ENCODE measurements at regions not wholly inside any gene's neighbourhood (a gene's known extent, or its start where the extent isn't known, plus 50 kb on each side); places are given as distances from the start of the nearest gene placed in this dataset.
A peak's percentile ranks its signal among the peaks of the same experiment; 100 is the strongest.
"Not testable (repeated sequence)": the region's sequence is repeated elsewhere in the genome, so short reads cannot be mapped to it uniquely, and the experiment has no call there.

DNA sequence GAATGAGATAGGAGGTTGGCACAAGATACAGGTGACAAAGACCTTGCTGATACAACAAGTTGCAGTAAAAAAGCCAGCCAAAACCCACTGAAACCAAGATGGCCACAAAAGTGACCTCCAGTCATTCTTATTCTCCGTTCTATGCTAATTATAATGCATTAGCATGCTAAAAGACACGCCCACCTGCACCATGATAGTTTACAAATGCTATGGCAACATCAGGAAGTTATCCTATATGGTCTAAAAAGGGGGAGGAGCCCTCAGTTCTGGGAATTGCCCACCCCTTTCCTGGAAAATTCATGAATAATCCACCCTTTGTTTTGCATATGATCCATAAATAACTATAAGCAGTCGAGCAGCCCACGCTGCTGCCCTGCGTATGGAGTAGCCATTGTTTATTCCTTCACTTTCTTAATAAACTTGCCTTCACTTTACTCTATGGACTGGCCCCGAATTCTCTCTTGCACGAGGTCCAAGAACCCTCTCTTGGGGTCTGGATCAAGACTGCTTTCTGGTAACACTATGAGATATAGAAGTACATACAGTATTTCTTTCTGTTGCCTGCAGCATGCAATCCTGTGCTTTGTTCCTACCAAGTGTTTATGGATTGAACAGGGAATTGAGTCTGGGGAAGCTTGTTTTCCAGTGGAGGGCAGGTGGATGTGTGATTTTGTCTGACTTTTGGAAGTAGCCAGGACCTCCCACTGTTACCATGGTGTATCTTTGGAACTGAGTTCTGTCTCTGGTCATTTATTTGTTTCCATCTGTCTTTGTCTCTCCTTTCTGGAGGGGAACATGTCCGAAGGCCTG, 72.0 kb upstream of the TGM3 start:
- no peaks in the 10 kb centered on the region for H3K36me3 ChIP-seq
- intact Hi-C loops (cut with DNase I; ENCODE audit: low total_unique reads): no loop called here
- peaks cover 0 to 21% (median 3%) of the 10 kb centered on the region in 6 donors for H3K4me1 ChIP-seq
- peaks cover 4 to 16% (median 9%) of the 10 kb centered on the region in 8 donors for H3K9me3 ChIP-seq
- WGBS, 5 donors: 79 to 88% (median 87%) methylated on average over 8 of the region's 8 CpGs
- no peak overlapping the region for H3K4me3 ChIP-seq
- H3K27ac ChIP-seq: peak overlapping the region in 5 of 8 donors; percentile 60 to 81 (median 76)
- no peak for TF ChIP-seq POLR2AphosphoS5 (IDR thresholded peaks at IDR 0.05)
- no peak for TF ChIP-seq POLR2A (IDR thresholded peaks at IDR 0.05)
- TF ChIP-seq, protein P1, sequence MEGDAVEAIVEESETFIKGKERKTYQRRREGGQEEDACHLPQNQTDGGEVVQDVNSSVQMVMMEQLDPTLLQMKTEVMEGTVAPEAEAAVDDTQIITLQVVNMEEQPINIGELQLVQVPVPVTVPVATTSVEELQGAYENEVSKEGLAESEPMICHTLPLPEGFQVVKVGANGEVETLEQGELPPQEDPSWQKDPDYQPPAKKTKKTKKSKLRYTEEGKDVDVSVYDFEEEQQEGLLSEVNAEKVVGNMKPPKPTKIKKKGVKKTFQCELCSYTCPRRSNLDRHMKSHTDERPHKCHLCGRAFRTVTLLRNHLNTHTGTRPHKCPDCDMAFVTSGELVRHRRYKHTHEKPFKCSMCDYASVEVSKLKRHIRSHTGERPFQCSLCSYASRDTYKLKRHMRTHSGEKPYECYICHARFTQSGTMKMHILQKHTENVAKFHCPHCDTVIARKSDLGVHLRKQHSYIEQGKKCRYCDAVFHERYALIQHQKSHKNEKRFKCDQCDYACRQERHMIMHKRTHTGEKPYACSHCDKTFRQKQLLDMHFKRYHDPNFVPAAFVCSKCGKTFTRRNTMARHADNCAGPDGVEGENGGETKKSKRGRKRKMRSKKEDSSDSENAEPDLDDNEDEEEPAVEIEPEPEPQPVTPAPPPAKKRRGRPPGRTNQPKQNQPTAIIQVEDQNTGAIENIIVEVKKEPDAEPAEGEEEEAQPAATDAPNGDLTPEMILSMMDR (IDR thresholded peaks at IDR 0.05 in 8 of 11, conservative IDR thresholded peaks at IDR 0.05 in 3 of 11): no peak
- DNase-seq: no peak
- no peaks in the 10 kb centered on the region for H3K27me3 ChIP-seq (replicated peaks in 1 of 7)

DNA sequence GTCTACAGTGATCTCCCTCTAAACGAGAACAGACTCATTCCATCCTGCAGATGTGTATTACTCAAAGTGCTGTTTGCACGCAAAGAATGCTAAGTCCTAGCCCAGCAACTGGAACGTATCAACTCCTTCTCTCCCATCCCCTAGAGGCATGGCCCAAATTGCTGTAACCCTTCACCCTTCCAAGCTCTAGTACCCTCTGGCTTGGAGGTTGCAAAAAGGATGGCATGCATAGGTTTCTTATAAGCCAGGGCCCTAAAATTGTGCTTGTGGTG, 71.5 kb upstream of the TGM3 start:
- Histone ChIP-seq H3K4me3 (no peak overlapping the region), H3K36me3 (no peaks in the 10 kb centered on the region), H3K27ac (no peak overlapping the region), H3K27me3 (replicated peaks in 1 of 7) (no peaks in the 10 kb centered on the region), H3K4me1 (peaks cover 0 to 21% (median 0%) of the 10 kb centered on the region in 6 donors), H3K9me3 (peaks cover 3 to 13% (median 8%) of the 10 kb centered on the region in 8 donors)
- intact Hi-C loops (cut with DNase I; ENCODE audit: low total_unique reads): no loop called here
- 56 to 90% (median 88%) methylated on average over 3 of the region's 3 CpGs for WGBS, 5 donors
- DNase-seq: no peak
- TF ChIP-seq POLR2A (IDR thresholded peaks at IDR 0.05) (no peak), POLR2AphosphoS5 (IDR thresholded peaks at IDR 0.05) (no peak)
- TF ChIP-seq, protein P1 (IDR thresholded peaks at IDR 0.05 in 8 of 11, conservative IDR thresholded peaks at IDR 0.05 in 3 of 11): no peak

DNA sequence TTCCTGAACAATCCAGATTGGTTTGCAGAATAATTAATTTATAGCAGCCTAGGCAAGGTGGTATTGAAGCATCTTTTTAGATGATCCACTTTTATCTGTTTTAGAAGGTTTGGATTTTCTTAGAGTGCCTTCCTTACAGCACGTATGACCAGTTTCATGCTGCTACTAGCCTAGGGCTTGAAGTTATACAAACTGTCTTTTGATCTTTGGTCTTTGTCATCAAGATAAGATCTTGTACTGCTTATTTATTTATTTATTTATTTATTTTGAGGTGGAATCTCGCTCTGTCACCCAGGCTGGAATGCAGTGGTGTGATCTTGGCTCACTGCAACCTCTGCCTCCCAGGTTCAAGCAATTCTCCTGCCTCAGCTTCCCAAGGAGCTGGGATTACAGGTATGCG, 68.5 kb upstream of the TGM3 start:
- H3K36me3 ChIP-seq; H3K9me3 ChIP-seq; intact Hi-C loops (cut with DNase I; ENCODE audit: low total_unique reads); H3K27ac ChIP-seq; H3K4me3 ChIP-seq; H3K27me3 ChIP-seq (replicated peaks in 1 of 7); H3K4me1 ChIP-seq; DNase-seq: not testable (repeated sequence)
- WGBS, 5 donors: 82 to 91% (median 90%) methylated on average over 3 of the region's 3 CpGs

DNA sequence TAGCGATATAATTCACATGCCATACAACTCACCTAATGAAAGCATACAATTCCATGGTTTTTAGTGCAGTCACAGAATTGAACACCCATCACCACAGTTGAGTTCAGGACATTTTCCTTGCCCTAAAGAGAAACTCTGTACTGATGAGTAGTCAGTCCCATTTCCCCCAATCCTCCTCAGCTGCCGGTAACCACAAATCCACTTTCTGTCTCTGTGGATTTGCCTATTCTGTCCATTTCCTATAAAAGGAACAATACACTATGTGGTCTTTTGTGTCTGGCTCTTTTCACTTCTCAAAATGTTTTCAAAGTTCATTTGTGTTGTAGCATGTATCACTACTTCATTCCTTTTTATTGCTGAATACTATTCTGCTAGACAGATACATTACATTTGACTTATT, 67.9 kb upstream of the TGM3 start:
- Histone ChIP-seq H3K36me3 (no peaks in the 10 kb centered on the region), H3K27me3 (replicated peaks in 1 of 7) (no peaks in the 10 kb centered on the region), H3K27ac (no peak overlapping the region), H3K4me3 (no peak overlapping the region), H3K4me1 (peaks cover 0 to 3% (median 0%) of the 10 kb centered on the region in 6 donors), H3K9me3 (no peaks in the 10 kb centered on the region)
- 91 to 94% (median 94%) methylated on average over 2 of the region's 2 CpGs for WGBS, 5 donors
- no peak for DNase-seq
- TF ChIP-seq POLR2AphosphoS5 (IDR thresholded peaks at IDR 0.05) (no peak), POLR2A (IDR thresholded peaks at IDR 0.05) (no peak)
- TF ChIP-seq, protein P1 (IDR thresholded peaks at IDR 0.05 in 8 of 11, conservative IDR thresholded peaks at IDR 0.05 in 3 of 11): no peak
- intact Hi-C loops (cut with DNase I; ENCODE audit: low total_unique reads): no loop called here

Data from spleen (tissue), 11 donors.